PC-3 (cell line): ENCODE measurements at regions not wholly inside any gene's neighbourhood (a gene's known extent, or its start where the extent isn't known, plus 50 kb on each side); places are given as distances from the start of the nearest gene placed in this dataset.

ENCODE experiments used
- CTCF ChIP-seq: fragments of 300-600 bp; sonication (generic); conservative IDR thresholded peaks from 2 replicates; pipeline ENCODE4 v1.5.1; 2017; ENCODE audit warnings: antibody characterized with exemption, low read depth, mild to moderate bottlenecking, low read length
- EZH2 ChIP-seq: fragments of 300-600 bp; sonication (generic); IDR thresholded peaks from one replicate; pipeline ENCODE4 v1.6.1; 2017; ENCODE audit warnings: antibody characterized with exemption, mild to moderate bottlenecking, low read length; ENCODE audit not compliant: unreplicated experiment
- EZH2phosphoT487 ChIP-seq: fragments of 300-600 bp; sonication (generic); IDR thresholded peaks from 2 replicates; pipeline ENCODE4 v1.6.1; 2018; ENCODE audit warnings: mild to moderate bottlenecking, antibody characterized with exemption, low read length, borderline replicate concordance

GRCh38 chr12:94706250-94706661 lies 55.9 kb upstream of the TMCC3 start:
- TF ChIP-seq CTCF: no peak
- TF ChIP-seq EZH2phosphoT487: no peak
- no peak for TF ChIP-seq EZH2
